HCT116 (cell line): ENCODE measurements at regions not wholly inside any gene's neighbourhood (a gene's known extent, or its start where the extent isn't known, plus 50 kb on each side); places are given as distances from the start of the nearest gene placed in this dataset.

ENCODE experiments used
- POLR2AphosphoS5 ChIP-seq: IDR thresholded peaks from 2 replicates; pipeline ENCODE4 v1.6.1; 2011; ENCODE audit warnings: mild to moderate bottlenecking, low read depth, low read length, moderate library complexity
- TF ChIP-seq, protein P1 (sequence below), 3 experiments: fragments of 200-600 bp in 1 of 3; sonication (generic) in 1 of 3; IDR thresholded peaks in 2 of 3; conservative IDR thresholded peaks in 1 of 3; 2 replicates each; pipeline ENCODE4 v1.5.1; 2012 to 2017; ENCODE audit warnings: low read depth in 2 of 3, low read length in 2 of 3, antibody characterized with exemption in 1 of 3, borderline replicate concordance in 1 of 3, control low read depth in 1 of 3, mild to moderate bottlenecking in 1 of 3, mixed read lengths in 1 of 3, mixed run types in 1 of 3, moderate library complexity in 1 of 3; ENCODE audit not compliant: insufficient read depth in 1 of 3

DNA sequence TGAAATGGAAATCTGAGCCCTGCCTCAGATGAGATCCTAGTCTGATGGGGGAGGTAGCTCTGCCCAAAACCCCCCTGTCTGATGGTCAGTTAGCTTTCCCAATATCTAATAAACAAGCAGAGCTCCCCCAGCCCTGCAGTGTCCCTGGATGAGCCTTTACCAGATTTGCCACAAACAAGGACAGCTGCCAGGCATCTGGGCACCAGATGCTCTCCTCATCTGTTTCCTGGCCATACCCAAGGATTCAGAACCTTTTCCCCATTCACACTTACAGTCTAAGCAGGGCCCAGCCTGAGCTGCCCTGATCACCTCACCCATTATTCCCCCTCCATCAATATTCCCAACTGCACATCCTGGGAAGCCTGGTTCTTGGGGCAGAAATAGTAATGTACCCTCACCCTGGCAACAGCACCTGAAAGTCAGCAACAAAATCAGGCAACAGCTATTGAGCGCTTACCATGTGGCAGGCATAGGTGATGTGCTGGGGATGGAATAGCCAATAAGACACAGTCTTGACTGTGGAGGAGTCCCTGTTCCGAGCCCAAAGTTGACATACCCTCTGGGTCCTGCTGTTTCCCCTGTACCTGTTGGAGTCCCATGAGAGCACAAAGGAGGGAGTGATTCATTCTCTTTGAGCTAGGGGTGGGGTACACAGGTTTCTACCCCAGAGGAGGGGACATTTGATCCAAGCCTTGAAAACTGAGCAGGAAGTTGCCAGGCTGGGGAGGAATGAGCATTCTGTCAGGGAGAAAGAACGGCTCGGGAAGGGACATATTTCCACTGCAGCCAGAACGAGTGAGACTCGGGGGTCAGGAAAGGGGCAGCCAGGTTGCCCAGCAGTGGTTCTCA, 147.4 kb downstream of the TMEM132E start:
- TF ChIP-seq, protein P1, sequence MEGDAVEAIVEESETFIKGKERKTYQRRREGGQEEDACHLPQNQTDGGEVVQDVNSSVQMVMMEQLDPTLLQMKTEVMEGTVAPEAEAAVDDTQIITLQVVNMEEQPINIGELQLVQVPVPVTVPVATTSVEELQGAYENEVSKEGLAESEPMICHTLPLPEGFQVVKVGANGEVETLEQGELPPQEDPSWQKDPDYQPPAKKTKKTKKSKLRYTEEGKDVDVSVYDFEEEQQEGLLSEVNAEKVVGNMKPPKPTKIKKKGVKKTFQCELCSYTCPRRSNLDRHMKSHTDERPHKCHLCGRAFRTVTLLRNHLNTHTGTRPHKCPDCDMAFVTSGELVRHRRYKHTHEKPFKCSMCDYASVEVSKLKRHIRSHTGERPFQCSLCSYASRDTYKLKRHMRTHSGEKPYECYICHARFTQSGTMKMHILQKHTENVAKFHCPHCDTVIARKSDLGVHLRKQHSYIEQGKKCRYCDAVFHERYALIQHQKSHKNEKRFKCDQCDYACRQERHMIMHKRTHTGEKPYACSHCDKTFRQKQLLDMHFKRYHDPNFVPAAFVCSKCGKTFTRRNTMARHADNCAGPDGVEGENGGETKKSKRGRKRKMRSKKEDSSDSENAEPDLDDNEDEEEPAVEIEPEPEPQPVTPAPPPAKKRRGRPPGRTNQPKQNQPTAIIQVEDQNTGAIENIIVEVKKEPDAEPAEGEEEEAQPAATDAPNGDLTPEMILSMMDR (IDR thresholded peaks at IDR 0.05 in 2 of 3, conservative IDR thresholded peaks at IDR 0.05 in 1 of 3; ENCODE audit: borderline replicate concordance in 1 of 3, insufficient read depth in 1 of 3, low read depth in 2 of 3, low read length in 2 of 3): no peak
- no peak for TF ChIP-seq POLR2AphosphoS5
